Keratinocyte (primary cell): ENCODE measurements at regions not wholly inside any gene's neighbourhood (a gene's known extent, or its start where the extent isn't known, plus 50 kb on each side); places are given as distances from the start of the nearest gene placed in this dataset.
"Not testable (repeated sequence)": the region's sequence is repeated elsewhere in the genome, so short reads cannot be mapped to it uniquely, and the experiment has no call there.

Experiments
- DNase-seq: peaks from one replicate; pipeline ENCODE4 v3.0.0-alpha.2; 2011; ENCODE audit warnings: low read depth, missing footprints, low spot score
- FAIRE-seq: peaks from 2 replicates; lab custom pipeline; 2011; peaks lifted over from hg19 to GRCh38; lab: Jason Lieb, UNC
- H2AFZ ChIP-seq: 2 replicates; pipeline ENCODE4 v1.6.0; 2012; ENCODE audit warnings: low read length, control low read depth, inconsistent platforms; ENCODE audit not compliant: control insufficient read depth
- H3K27ac ChIP-seq: 2 replicates; pipeline ENCODE4 v1.5.1; 2011; ENCODE audit warnings: low read length; ENCODE audit not compliant: control insufficient read depth, insufficient read depth
- H3K27me3 ChIP-seq: 3 replicates; pipeline ENCODE4 v1.6.0; 2011; ENCODE audit warnings: low read length; ENCODE audit not compliant: control insufficient read depth, insufficient read depth; ENCODE audit errors: extremely low read depth
- H3K36me3 ChIP-seq, 2 experiments: 2 replicates in 1 of 2; 3 replicates in 1 of 2; pipeline ENCODE4 v1.5.1; 2011; ENCODE audit warnings: low read length in 2 of 2, mild to moderate bottlenecking in 1 of 2; ENCODE audit not compliant: control insufficient read depth in 2 of 2, insufficient read depth in 2 of 2; ENCODE audit errors: extremely low read depth in 1 of 2
- H3K4me1 ChIP-seq: 3 replicates; pipeline ENCODE4 v1.5.1; 2011; ENCODE audit warnings: low read length; ENCODE audit not compliant: control insufficient read depth, insufficient read depth; ENCODE audit errors: extremely low read depth
- H3K4me2 ChIP-seq: 3 replicates; pipeline ENCODE4 v1.6.0; 2011; ENCODE audit warnings: low read depth, low read length; ENCODE audit not compliant: control insufficient read depth, insufficient read depth; ENCODE audit errors: extremely low read depth
- H3K4me3 ChIP-seq, 3 experiments: fragments of 200-600 bp in 1 of 3; sonication (generic) in 1 of 3; 2 replicates in 2 of 3; 3 replicates in 1 of 3; pipeline ENCODE4 v1.5.1; 2011 to 2016; ENCODE audit warnings: low read length in 3 of 3, mild to moderate bottlenecking in 3 of 3, control low read depth in 2 of 3, inconsistent platforms in 1 of 3, low read depth in 1 of 3, mixed read lengths in 1 of 3, mixed run types in 1 of 3, moderate library complexity in 1 of 3; ENCODE audit not compliant: control insufficient read depth in 2 of 3, insufficient read depth in 2 of 3; ENCODE audit errors: extremely low read depth in 1 of 3
- H3K79me2 ChIP-seq: 2 replicates; pipeline ENCODE4 v1.6.0; 2012; ENCODE audit warnings: low read length; ENCODE audit not compliant: control insufficient read depth, insufficient read depth
- H3K9ac ChIP-seq: 3 replicates; pipeline ENCODE4 v1.6.0; 2011; ENCODE audit warnings: low read length; ENCODE audit not compliant: control insufficient read depth, insufficient read depth; ENCODE audit errors: extremely low read depth
- H3K9me1 ChIP-seq: 3 replicates; pipeline ENCODE4 v1.6.0; 2011; ENCODE audit warnings: low read length; ENCODE audit not compliant: control insufficient read depth, insufficient read depth; ENCODE audit errors: extremely low read depth
- H3K9me3 ChIP-seq: 2 replicates; pipeline ENCODE4 v1.5.1; 2012; ENCODE audit warnings: low read depth, low read length; ENCODE audit not compliant: control insufficient read depth
- H4K20me1 ChIP-seq: 3 replicates; pipeline ENCODE4 v1.6.0; 2011; ENCODE audit warnings: low read length; ENCODE audit not compliant: control insufficient read depth, insufficient read depth; ENCODE audit errors: extremely low read depth
- dilution Hi-C: fragments of 300-500 bp; cut with MboI; formaldehyde crosslinking; loops from one replicate; pipeline ENCODE4 v1.7.0; 2020; ENCODE audit warnings: low sequenced_read_pairs; ENCODE audit not compliant: extremely low pct_ligation_motif_present

- H3K9ac ChIP-seq, H2AFZ ChIP-seq, dilution Hi-C loops, H3K27ac ChIP-seq, H3K27me3 ChIP-seq, FAIRE-seq, H3K9me3 ChIP-seq, H3K4me3 ChIP-seq, H3K9me1 ChIP-seq, H3K36me3 ChIP-seq, H4K20me1 ChIP-seq, H3K4me2 ChIP-seq, H3K4me1 ChIP-seq, H3K79me2 ChIP-seq, DNase-seq: not testable (repeated sequence)
Measured at GRCh38 chr16:18127033-18127432, 209.5 kb downstream of the NPIPA8 start.

GRCh38 chr16:18119092-18119491 is 217.4 kb downstream of the NPIPA8 start:
- not testable (repeated sequence) for FAIRE-seq

GRCh38 chr16:18118684-18119083 is 217.9 kb downstream of the NPIPA8 start:
- H3K9me1 ChIP-seq, H3K9ac ChIP-seq, H3K36me3 ChIP-seq, H3K27me3 ChIP-seq, H2AFZ ChIP-seq, H3K27ac ChIP-seq, H3K79me2 ChIP-seq, FAIRE-seq, H4K20me1 ChIP-seq, DNase-seq, H3K4me1 ChIP-seq, H3K4me2 ChIP-seq, dilution Hi-C loops, H3K9me3 ChIP-seq, H3K4me3 ChIP-seq: not testable (repeated sequence)

More at GRCh38 chr16:18119092-18119491, 217.4 kb downstream of the NPIPA8 start:
- H3K4me2 ChIP-seq, H3K9me1 ChIP-seq, H3K9ac ChIP-seq, H3K9me3 ChIP-seq, H3K79me2 ChIP-seq, H3K27ac ChIP-seq, H3K4me3 ChIP-seq, H2AFZ ChIP-seq, dilution Hi-C loops, H3K4me1 ChIP-seq, H3K36me3 ChIP-seq, H4K20me1 ChIP-seq, H3K27me3 ChIP-seq, DNase-seq: not testable (repeated sequence)

GRCh38 chr16:18118071-18118470 is 218.5 kb downstream of the NPIPA8 start:
- FAIRE-seq, H3K27me3 ChIP-seq, dilution Hi-C loops: not testable (repeated sequence)

GRCh38 chr16:18104412-18104811 is 232.1 kb downstream of the NPIPA8 start:
- H3K4me1 ChIP-seq, dilution Hi-C loops, H3K27ac ChIP-seq, H3K36me3 ChIP-seq, FAIRE-seq, H3K9me1 ChIP-seq, H3K4me2 ChIP-seq, H3K79me2 ChIP-seq, H2AFZ ChIP-seq, H3K9ac ChIP-seq, H3K4me3 ChIP-seq, H3K9me3 ChIP-seq, H3K27me3 ChIP-seq, H4K20me1 ChIP-seq, DNase-seq: not testable (repeated sequence)

More at GRCh38 chr16:18118071-18118470, 218.5 kb downstream of the NPIPA8 start:
- not testable (repeated sequence) for H3K9me3 ChIP-seq, H3K4me3 ChIP-seq, DNase-seq, H3K27ac ChIP-seq, H3K79me2 ChIP-seq, H3K9me1 ChIP-seq, H3K4me1 ChIP-seq, H2AFZ ChIP-seq, H3K4me2 ChIP-seq, H4K20me1 ChIP-seq, H3K36me3 ChIP-seq, H3K9ac ChIP-seq
